HG02870 (cell line): ENCODE measurements at regions not wholly inside any gene's neighbourhood (a gene's known extent, or its start where the extent isn't known, plus 50 kb on each side); places are given as distances from the start of the nearest gene placed in this dataset.

Source experiments
- ATAC-seq: cut with Tn5 transposase; IDR thresholded peaks from one replicate; pipeline ENCODE4 v1.9.1; 2021; ENCODE audit warnings: mild to moderate bottlenecking, moderate library complexity; ENCODE audit not compliant: unreplicated experiment

DNA sequence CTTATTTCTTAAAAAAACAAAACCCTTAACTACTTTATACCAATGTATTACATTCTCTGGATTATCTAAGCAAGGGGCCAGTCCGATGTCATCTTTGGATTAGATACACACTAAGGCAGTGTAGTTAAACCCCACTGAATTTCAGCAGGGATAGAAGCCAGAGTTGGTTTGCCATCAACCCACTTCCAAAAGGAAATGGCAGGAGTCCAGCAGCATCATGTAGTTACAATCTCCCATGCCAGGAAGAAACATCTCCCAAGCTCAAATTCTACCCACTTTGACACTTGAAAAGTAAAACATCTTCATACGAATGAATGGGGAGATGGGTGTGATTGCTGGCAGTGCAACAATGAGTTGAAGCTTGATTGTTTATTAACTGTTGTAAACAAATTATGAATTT, 203.5 kb upstream of the PLXNC1 start:
- no peak for ATAC-seq

DNA sequence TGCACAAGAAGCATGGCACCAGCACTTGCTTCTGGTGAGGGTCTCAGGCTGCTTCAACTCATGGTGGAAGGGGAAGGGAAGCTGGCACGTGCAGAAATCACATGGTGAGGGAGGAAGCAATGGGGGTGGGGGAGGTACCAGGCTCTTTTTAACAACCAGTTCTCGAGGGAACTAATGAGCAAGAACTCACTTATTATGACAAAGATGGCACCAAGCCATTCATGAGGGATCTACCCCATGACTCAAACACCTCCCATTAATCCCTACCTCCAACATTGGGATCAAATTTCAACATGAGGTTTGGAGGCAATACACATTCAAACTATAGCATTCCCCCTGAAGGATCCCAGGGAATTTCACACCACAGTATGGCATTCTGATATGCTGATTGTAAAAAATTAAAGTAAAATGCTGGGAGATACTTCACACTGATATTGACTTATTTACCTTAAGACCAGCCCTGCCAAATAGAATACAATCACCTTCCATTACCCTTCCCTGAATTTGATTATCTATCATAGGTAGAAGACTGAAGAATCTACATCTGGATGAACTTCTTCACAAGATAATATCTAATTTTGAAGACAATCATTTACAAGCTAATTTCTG, 201.7 kb upstream of the PLXNC1 start:
- ATAC-seq: no peak

DNA sequence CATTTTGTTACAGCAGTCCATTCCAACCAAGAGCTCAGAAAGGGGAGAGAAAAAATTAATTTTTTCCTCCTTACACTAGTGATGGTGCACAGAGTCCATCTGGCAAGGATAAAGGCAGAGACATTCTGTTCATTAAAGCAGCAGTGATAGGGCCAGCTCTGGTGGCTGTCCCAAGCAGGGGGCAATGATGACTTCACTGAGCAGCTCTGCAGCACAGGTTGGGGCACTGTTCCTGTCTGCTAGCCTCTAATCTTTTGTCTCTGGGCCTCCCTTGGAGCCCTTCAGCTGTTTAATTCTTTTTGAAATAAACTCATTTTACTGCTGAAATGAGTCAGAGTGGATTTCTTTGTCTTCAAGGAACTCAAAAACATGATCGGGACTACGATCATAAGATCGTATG, 200.9 kb upstream of the PLXNC1 start:
- ATAC-seq: no peak

DNA sequence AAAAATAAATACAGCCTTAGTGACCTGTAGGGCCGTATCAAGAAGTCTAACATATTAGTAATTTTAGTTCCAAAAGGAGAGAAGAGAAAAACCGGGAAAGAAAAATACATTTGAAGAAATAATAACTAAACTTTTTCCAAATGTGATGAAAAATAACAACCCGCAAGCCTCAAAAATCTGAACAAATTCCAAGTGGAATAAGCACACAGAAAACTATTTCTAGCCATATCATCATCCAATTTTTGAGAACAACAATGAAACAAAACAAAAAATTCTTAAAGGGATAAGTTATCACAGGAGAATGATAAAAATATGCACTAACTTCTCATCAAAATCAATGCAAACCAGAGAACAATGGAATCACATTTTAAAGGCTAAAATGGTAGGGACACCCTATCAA, 198.1 kb upstream of the PLXNC1 start:
- ATAC-seq: no peak

DNA sequence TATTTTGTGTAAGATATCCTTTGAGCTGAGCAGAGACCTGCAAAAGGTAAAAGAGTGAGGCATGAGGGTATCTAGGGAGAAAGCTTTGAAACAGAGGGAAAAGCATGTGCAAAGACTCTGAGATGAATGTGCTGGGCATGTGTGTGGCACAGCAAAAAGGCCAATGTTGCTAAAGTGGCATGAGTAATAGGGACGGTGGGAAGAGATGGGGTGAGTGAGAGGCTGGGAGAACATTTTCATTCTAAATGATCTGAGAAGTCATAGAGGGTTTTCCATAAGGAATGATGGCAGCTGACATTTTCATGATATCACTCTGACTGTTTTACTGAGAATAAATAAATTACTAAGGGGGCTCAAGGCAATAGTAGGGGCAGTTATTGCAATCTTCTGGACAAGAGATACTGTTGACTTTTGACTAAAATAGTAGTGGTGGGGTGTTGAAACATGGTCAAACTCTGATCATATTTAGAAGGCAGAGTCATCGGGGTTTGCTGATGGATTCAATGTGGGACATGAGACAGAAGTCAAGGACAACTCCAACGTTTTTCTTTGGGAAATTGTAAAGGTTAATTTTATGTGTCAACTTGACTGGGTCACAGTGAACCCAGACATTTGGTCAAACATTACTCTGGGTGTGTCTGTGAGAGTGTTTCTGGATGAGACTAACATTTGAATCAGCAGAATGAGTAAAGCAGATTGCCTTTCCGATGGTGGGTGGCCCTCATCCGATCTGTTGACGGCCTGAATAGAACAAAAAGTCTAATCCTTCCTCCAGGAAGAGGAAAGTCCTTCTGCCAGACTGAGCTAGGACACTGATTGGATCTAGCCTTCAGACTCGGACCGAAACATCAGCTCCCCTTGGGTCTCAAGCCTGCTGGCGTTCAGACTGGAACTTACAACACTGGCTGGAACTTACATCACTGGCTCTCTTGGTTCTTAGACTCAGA, 193.9 kb upstream of the PLXNC1 start:
- no peak for ATAC-seq

DNA sequence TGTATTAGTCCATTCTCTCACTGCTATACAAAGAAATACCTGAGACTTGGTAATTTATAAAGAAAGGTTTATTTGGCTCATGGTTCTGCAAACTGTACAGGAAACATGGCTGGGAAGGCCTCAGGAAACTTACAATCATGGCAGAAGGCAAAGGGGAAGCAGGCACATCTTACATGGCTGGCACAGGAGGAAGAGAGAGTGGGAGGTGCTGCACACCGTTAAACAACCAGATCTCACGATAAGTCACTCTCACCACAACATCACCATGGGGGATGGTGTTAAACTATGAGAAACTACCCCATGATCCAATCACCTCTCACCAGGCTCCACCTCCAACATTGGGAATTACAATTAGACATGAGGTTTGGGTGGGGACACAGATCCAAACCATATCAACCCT, 191.8 kb upstream of the PLXNC1 start:
- ATAC-seq: no peak

DNA sequence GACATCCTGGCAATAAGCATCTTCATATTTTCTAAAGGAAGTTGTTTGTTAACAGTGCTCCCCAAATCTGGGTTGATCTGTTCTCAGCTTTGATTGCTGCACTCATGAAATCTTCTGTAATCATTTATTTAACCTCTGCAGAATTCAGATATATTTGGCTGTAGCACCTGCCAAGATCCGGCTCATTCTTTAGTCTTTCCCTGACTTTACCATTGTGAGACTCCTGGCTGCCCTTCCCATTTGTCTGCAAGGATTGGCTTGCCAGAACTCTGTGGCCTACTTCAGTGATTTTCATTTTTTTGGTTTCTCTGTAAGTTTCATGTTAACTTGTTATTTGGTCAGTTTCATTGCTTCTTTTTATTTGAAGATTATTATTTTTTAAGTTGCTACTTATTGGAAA, 191.2 kb upstream of the PLXNC1 start:
- no peak for ATAC-seq

DNA sequence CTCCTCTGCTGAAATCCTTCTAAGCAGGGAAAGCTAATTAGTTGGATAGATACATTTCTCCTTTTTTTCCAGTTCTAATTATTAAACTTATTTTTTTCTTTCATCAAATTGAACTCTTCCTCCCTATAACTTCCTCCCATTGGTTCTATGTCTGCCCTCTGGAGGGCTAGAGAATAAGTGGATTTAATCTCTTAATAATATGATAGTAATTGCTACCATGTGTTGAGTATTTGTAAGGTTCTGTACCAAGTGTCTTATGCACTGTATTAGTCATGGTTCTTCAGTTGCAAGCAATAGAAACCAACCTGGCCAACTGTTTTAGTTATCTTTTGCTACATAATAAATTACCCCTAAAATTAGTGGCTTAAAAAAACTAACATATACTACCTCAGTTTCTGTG, 190.5 kb upstream of the PLXNC1 start:
- ATAC-seq: no peak

DNA sequence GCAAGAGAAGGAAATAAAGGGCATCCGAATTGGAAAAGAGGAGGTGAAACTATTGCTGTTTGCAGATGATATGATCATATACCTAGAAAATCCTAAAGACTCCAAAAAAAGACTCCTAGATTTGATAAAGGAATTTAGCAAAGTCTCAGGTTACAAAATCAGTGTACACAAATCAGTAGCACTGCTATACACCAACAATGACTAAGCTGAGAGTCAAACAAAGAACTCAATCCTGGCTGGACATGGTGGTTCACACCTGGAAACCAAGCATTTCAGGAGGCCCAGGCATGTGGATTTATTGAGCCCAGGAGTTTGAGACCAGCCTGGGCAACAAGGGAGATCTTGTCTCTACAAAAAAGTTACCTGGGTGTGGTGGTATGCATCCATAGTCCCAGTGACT, 188.7 kb upstream of the PLXNC1 start:
- ATAC-seq: no peak

DNA sequence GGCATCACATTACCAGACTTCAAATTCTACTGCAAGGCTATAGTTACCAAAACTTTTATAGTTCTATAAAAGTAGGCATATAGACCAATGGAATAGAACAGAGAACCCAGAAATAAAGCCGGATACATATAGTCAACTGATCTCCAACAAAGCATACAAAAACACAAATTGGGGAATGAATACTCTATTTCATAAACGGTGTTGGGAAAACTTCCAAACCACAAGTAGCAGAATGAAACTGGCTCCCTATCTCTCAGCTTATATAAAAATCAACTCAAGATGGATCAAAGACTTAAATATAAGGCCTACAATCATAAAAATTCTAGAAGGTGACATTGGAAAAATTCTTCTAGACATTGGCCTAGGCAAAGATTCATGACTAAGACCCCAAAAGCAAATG, 187.9 kb upstream of the PLXNC1 start:
- no peak for ATAC-seq

DNA sequence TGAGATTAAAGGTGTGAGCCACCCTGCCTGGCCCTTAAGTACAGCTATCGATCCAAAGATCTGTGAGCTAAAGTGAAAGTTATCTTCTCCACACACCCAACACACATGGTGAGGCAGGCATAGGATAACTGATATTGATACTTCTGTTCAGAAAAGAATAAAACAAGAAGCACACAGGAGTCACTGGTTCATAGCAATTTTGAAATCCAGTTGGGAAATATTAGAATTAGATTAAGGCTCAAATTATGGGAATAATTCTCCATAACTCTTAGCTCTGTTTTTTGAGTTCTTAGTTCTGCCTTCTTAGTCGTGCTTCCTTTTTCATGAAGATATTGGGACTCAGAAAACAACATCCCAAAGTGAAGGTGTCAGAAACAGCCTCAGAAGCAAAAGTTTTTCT, 186.0 kb upstream of the PLXNC1 start:
- ATAC-seq: no peak

DNA sequence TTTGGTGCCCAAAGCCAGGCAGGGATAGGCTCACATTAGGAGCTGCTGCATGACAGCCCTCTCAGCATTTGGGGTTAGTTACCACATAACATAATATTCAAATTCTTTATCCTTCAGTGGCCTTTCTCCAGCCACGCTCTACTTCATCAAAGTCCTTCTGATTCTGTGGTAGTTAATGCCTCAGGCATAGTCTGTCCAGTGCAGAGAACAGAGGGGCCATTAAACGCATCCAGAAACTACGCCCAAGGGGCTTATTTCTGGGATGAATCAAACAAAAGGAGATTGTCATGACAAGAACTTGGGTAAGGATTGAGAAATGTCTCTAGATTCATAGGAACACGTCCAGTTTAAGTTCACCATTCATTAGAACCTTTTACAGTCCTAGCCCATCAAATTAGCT, 183.4 kb upstream of the PLXNC1 start:
- ATAC-seq: no peak

DNA sequence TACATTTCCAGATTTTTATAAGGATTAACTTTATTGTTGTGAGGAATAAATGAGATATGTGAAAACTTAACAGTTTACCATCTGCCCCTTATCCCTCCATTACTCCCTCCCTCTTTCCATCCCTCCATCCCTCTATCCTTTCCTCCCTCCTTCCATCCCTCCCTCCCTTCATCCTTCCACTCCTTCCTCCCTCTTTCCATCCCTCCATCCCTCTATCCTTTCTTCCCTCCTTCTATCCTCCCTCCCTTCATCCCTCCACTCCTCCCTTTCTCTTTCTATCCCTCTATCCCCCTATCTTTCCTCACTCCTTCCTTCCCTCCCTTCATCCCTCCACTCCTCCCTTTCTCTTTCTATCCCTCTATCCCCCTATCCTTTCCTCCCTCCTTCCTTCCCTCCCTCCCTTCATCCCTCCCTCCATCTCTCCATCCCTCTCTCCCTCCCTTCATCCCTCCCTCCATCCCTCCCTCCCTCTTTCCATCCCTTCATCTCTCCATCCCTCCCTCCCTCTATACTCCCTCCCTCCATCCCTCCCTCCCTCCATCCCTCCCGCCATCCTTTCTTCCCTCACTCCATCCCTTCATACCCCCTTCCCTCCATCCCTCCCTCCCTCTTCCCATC, 181.8 kb upstream of the PLXNC1 start:
- no peak for ATAC-seq

DNA sequence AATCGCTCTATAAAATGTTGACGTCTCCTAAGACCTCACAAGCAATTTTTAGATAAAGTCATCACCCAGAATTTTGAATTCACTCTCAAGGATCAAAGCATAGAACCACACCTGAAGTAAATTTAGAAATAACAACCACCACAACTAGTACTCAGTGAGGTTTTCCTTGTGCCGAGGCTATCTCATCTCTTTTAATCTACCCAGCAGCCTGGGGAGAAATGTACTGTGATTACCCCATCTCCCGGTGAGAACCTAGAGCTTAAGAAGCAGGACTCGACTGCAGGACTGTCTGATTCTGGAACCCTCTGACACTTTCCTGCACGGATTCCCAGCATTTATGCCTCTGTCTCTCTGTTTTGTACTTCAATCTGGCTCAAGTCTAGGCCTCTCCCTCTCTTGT, 180.9 kb upstream of the PLXNC1 start:
- ATAC-seq: no peak

DNA sequence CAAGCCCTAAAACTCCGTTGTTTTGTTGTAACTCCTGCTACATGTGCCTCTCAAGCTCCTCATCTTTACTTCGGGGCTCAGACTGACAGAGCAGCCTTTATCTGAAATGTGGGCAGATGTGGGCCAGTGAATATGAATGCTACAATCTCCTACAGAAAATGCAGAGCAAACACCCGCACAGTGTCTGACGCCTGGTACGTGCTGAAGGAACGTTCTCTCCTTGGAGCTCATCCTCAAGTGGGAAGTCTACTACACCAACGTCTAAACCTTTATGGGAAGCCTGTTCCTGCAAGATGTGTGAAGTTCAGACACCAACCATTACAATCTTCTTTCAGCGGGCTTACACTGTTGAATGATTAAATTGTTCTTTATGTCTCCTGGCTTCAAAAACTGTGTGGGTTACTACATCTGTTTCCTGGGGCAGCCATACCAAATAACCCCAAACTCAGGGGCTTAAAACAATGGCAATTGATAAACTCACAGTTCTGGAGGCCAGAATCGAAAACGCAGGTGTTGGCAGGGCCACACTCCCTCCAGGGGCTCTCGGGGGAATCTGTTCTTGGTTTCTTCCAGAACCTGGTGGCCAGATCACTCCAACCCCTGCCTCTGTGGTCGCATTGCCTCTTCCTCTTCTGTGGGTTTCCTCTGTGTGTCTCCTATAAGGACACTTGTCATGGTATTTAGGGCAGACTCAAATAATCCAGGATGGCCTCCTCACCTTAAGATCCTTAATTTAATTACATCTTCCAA, 179.7 kb upstream of the PLXNC1 start:
- no peak for ATAC-seq

DNA sequence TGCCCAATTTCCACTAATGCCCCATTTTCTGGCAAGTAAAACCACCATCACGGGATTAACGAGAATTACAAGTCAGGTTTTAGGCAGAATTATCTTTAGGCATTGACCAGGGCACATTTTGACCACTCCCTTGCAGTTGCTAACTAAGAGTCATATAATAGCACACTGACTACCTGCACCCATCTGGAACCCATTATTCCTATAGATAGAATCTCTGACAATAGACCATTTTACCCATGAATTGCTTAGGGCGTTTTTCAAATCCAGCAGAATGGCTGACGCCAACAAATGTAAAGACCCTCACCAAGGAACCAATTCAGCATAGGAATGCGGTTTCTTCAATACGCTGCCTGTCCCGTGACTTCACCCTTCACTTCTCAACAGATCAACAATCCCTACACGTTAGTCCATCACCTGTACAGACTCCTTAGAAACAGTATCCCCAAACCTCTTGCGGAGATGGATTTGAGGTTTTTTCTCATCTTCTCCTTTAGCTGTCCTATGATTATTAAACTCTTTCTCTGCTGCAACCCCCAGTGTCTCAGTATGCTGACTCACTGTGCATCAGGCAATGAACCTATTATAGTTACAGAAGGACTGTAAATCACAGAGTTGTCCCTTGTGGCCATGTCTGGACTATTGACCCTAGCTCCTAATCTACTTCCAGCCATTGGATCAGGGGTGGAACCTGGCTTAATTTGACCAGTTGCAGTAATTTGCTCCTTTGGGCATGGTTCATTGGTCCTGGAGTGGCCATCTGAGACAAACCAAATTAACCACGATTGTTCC, 177.3 kb upstream of the PLXNC1 start:
- ATAC-seq: no peak

DNA sequence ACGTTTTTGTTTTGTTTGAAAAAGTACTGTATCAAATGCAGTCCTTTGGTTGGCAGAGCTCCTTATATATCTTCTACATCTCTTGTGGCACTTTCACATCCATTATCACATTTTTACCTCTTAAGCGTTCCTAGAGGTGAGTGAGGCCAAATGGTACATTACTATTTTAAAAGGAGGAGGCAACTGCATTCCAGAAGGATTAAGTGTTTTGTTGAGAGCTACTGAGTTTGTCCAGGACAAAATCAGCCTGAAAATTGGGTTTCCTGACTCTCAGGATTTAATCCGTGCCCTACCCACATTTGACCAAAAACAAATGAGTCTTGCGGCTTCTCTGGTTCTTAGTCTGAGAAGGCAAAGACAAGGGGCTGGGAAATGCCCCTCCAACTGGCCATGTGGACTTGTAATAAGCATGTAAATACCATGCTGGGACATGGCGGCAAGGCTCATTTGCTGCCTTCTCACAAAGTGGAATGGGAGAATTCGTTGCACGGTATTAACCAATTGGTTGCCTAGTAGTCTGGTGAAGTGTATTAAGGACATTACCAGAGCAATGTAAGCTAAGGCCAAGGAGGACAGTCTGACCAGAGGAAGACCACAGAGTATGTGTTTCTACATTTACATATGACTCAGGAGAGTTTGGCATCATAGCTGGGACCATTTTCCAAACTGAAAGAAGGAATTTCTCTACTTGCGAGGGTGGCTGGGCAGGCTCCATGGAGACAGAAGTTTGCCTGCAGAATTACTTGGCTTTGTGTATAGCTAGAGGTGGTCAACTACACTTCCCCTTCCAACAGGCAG, 175.8 kb upstream of the PLXNC1 start:
- ATAC-seq: no peak

DNA sequence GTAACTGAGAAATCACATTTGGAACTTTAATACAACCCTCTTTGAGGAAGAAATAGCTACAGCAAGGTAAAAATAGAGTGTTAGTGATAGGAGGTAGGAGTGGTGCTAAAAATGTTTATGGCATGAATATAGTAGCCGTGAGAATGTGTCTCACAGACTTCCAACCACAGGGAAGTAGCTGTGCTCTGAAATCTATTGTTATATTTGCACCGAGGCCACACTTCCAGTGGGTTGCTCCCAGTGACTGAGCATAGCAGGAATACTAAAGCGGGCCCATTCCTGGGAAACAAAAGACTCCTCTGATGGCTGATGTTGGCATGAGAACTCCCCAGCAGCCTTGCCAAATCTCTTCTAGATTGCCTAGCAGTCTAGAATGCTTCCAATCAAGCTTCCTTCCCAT, 174.1 kb upstream of the PLXNC1 start:
- no peak for ATAC-seq

DNA sequence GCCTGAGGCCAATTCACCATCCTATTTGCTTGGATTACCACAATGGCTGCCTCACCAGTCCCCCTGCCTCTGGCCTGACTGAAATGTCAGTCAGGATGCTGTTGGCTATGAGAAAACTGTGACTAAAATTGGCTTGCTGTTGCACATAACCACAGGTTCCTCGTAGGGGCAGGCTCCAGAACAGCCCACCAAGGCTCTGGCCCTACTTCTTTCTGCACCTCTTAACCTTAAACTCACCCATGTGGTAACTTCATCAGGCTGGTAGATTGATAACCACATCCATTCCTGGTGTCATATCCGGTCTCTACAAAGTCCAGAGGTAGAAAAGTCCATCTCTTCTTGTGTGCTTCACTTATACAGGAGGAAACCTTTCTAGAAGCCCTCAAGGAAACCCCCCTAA, 172.4 kb upstream of the PLXNC1 start:
- ATAC-seq: no peak

DNA sequence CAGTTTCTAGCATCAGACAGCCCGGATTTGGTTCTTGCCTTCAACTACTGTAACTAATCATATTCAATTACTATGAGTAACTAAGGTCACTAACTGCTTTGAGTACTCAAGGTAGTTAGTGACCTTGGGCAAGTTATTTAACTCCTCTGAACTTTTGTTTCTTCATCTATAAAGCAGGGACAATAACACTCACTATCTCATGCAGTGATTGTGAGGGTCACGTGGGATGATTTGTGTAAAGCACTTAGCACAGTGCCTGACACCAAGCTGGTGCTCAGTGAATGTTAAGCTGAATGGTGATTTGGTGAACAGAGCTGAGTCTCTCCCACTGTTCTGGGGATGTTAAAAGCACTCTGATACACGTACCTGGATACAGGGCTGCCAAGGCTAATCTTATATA, 171.3 kb upstream of the PLXNC1 start:
- ATAC-seq: no peak
